OCI-LY3 (cell line): ENCODE measurements at regions not wholly inside any gene's neighbourhood (a gene's known extent, or its start where the extent isn't known, plus 50 kb on each side); places are given as distances from the start of the nearest gene placed in this dataset.

Source experiments
- H2AFZ ChIP-seq: fragments of 200-600, 300-600 bp; shearing (Covaris generic); 2 replicates; pipeline ENCODE4 v1.6.0; 2014; ENCODE audit warnings: antibody characterized with exemption, low read depth, low read length
- H3K27ac ChIP-seq: fragments of 200-600, 300-600 bp; sonication (generic); 2 replicates; pipeline ENCODE4 v1.5.1; 2014; ENCODE audit warnings: mild to moderate bottlenecking, low read length, moderate library complexity, mixed read lengths
- H3K27me3 ChIP-seq: fragments of 200-600, 300-600 bp; sonication (generic); 2 replicates; pipeline ENCODE4 v1.6.1; 2014; ENCODE audit warnings: low read depth, low read length, mixed read lengths
- H3K36me3 ChIP-seq: fragments of 200-600, 300-600 bp; sonication (generic); replicated peaks from 2 replicates; pipeline ENCODE3; 2014; ENCODE audit warnings: low read depth, low read length, mixed read lengths
- H3K4me1 ChIP-seq: fragments of 300-600, 200-600 bp; sonication (generic); 2 replicates; pipeline ENCODE4 v1.6.1; 2014; ENCODE audit warnings: low read length, mixed read lengths
- H3K4me2 ChIP-seq: fragments of 200-600, 300-600 bp; sonication (generic); 2 replicates; pipeline ENCODE4 v1.6.1; 2014; ENCODE audit warnings: low read length, mixed read lengths
- H3K4me3 ChIP-seq: fragments of 300-600, 200-600 bp; sonication (generic); 2 replicates; pipeline ENCODE4 v1.5.1; 2014; ENCODE audit warnings: antibody characterized with exemption, mild to moderate bottlenecking, low read length, moderate library complexity
- H3K79me2 ChIP-seq: fragments of 300-600, 200-600 bp; shearing (Covaris generic); 2 replicates; pipeline ENCODE4 v1.6.1; 2014; ENCODE audit warnings: mild to moderate bottlenecking, low read length, mixed read lengths
- H3K9ac ChIP-seq: fragments of 300-600, 200-600 bp; shearing (Covaris generic); 2 replicates; pipeline ENCODE4 v1.6.0; 2014; ENCODE audit warnings: mild to moderate bottlenecking, low read length, moderate library complexity
- H3K9me3 ChIP-seq: fragments of 200-600, 300-600 bp; shearing (Covaris generic); 2 replicates; pipeline ENCODE4 v1.6.1; 2014; ENCODE audit warnings: low read length, mixed read lengths; ENCODE audit not compliant: insufficient read depth
- H4K20me1 ChIP-seq: fragments of 200-600, 300-600 bp; sonication (generic); 2 replicates; pipeline ENCODE4 v1.6.1; 2016; ENCODE audit warnings: low read length, mixed read lengths; ENCODE audit not compliant: insufficient read depth
- CTCF ChIP-seq: fragments of 200-600, 300-600 bp; sonication (generic); IDR thresholded peaks from 2 replicates; pipeline ENCODE4 v1.5.1; 2014; ENCODE audit warnings: antibody characterized with exemption, low read length, low read depth
- EZH2phosphoT487 ChIP-seq: fragments of 200-600 bp; shearing (Covaris generic); IDR thresholded peaks from 2 replicates; pipeline ENCODE4 v1.6.1; 2018; ENCODE audit warnings: antibody characterized with exemption, mixed run types, low read depth

GRCh38 chr10:4067531-4067930, 282.5 kb upstream of the KLF6 start:
- Histone ChIP-seq H2AFZ (no peak overlapping the region), H3K27ac (peak overlapping the region; percentile 76), H3K4me1 (peaks cover 29% of the 10 kb centered on the region), H4K20me1 (no peaks in the 10 kb centered on the region), H3K4me3 (peak overlapping the region; percentile 34), H3K9ac (peak overlapping the region; percentile 54), H3K9me3 (no peaks in the 10 kb centered on the region), H3K27me3 (no peaks in the 10 kb centered on the region), H3K79me2 (no peaks in the 10 kb centered on the region), H3K36me3 (no peaks in the 10 kb centered on the region), H3K4me2 (peak overlapping the region; percentile 63)
- no peak for TF ChIP-seq EZH2phosphoT487
- TF ChIP-seq CTCF = no peak

GRCh38 chr10:4066581-4067390, 281.8 kb upstream of the KLF6 start:
- H3K4me1 ChIP-seq = peaks cover 29% of the 10 kb centered on the region
- H3K36me3 ChIP-seq = no peaks in the 10 kb centered on the region
- peak overlapping the region; percentile 76 for H3K27ac ChIP-seq
- H3K9me3 ChIP-seq = no peaks in the 10 kb centered on the region
- no peaks in the 10 kb centered on the region for H4K20me1 ChIP-seq
- peak overlapping the region; percentile 34; the same call in 1 of the 2 replicates for H3K4me3 ChIP-seq
- no peaks in the 10 kb centered on the region for H3K27me3 ChIP-seq
- peak overlapping the region; percentile 63 for H3K4me2 ChIP-seq
- H3K79me2 ChIP-seq = no peaks in the 10 kb centered on the region
- no peak for TF ChIP-seq CTCF
- no peak overlapping the region for H2AFZ ChIP-seq
- H3K9ac ChIP-seq = peak overlapping the region; percentile 54; the same call in 1 of the 2 replicates

DNA sequence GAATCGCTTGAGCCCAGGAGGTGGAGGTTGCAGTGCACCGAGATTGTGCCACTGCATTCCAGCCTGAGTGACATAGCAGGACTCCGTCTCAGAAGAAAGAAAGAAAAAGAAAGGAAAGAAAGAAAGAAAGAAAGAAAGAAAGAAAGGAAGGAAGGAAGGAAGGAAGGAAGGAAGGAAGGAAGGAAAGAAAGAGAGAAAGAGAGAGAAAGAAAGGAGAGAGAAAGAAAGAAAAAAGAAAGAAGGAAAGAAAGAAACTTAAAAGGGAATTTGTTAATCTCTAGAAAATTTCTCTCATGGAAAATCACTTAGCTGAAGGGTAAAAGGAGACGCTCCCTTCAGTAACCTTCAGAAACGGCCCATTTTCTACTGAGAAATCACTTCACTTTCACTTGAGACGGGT, 279.5 kb upstream of the KLF6 start:
- H3K27me3 ChIP-seq = no peaks in the 10 kb centered on the region
- no peak overlapping the region for H3K27ac ChIP-seq
- H2AFZ ChIP-seq = no peak overlapping the region
- H3K9me3 ChIP-seq = no peaks in the 10 kb centered on the region
- H4K20me1 ChIP-seq = no peaks in the 10 kb centered on the region
- H3K4me2 ChIP-seq = no peak overlapping the region
- H3K4me3 ChIP-seq = no peak overlapping the region
- no peak overlapping the region for H3K9ac ChIP-seq
- H3K36me3 ChIP-seq = no peaks in the 10 kb centered on the region
- H3K4me1 ChIP-seq = peaks cover 36% of the 10 kb centered on the region
- TF ChIP-seq EZH2phosphoT487 = no peak
- TF ChIP-seq CTCF = no peak
- H3K79me2 ChIP-seq = no peaks in the 10 kb centered on the region

GRCh38 chr10:4063717-4064116, 278.7 kb upstream of the KLF6 start:
- no peaks in the 10 kb centered on the region for H3K27me3 ChIP-seq
- H4K20me1 ChIP-seq = no peaks in the 10 kb centered on the region
- no peak overlapping the region for H3K4me2 ChIP-seq
- H3K4me1 ChIP-seq = peaks cover 33% of the 10 kb centered on the region
- H3K27ac ChIP-seq = no peak overlapping the region
- no peaks in the 10 kb centered on the region for H3K36me3 ChIP-seq
- no peak overlapping the region for H3K9ac ChIP-seq
- no peak overlapping the region for H2AFZ ChIP-seq
- H3K4me3 ChIP-seq = no peak overlapping the region
- TF ChIP-seq EZH2phosphoT487 (no peak), CTCF (no peak)
- no peaks in the 10 kb centered on the region for H3K9me3 ChIP-seq
- H3K79me2 ChIP-seq = no peaks in the 10 kb centered on the region
